ENCODE measurements at regions not wholly inside any gene's neighbourhood (a gene's known extent, or its start where the extent isn't known, plus 50 kb on each side); places are given as distances from the start of the nearest gene placed in this dataset.

DNA sequence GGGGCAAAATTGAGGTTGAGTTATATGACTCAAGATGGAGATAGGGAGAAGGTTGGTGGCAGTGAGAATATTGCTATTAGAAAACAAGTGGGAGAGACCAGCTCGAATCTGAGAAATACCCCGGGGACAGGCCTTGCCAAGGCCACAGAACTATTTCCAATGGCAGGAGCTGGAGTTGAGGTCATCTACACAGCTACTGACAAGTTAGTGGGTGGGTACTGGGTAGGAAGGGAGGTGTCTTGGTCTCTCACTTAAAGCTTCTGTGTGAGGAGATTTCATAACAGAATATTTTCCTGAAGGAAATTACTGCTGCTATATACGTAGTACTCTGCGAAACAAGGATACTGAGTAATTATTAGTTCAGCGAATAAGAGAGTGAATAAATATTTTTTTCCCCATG lies 69.4 kb upstream of the ITPRID2 start:
- TF ChIP-seq, protein P1, sequence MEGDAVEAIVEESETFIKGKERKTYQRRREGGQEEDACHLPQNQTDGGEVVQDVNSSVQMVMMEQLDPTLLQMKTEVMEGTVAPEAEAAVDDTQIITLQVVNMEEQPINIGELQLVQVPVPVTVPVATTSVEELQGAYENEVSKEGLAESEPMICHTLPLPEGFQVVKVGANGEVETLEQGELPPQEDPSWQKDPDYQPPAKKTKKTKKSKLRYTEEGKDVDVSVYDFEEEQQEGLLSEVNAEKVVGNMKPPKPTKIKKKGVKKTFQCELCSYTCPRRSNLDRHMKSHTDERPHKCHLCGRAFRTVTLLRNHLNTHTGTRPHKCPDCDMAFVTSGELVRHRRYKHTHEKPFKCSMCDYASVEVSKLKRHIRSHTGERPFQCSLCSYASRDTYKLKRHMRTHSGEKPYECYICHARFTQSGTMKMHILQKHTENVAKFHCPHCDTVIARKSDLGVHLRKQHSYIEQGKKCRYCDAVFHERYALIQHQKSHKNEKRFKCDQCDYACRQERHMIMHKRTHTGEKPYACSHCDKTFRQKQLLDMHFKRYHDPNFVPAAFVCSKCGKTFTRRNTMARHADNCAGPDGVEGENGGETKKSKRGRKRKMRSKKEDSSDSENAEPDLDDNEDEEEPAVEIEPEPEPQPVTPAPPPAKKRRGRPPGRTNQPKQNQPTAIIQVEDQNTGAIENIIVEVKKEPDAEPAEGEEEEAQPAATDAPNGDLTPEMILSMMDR (IDR thresholded peaks at IDR 0.05), result no peak
- Mint-ChIP-seq H3K4me1 (no peaks in the 10 kb centered on the region), H3K36me3 (ENCODE audit: low read depth) (no peaks in the 10 kb centered on the region), H3K27ac (no peak overlapping the region), H3K9me3 (no peaks in the 10 kb centered on the region), H3K4me3 (no peak overlapping the region), H3K27me3 (peaks cover 3% of the 10 kb centered on the region)
- ChIA-PET CTCF (no interaction called here), POLR2A (no interaction called here)
- DNase-seq, result no peak
- intact Hi-C loops (cut with micrococcal nuclease), result no loop called here
- no peak for ATAC-seq (ENCODE audit: low read depth)

DNA sequence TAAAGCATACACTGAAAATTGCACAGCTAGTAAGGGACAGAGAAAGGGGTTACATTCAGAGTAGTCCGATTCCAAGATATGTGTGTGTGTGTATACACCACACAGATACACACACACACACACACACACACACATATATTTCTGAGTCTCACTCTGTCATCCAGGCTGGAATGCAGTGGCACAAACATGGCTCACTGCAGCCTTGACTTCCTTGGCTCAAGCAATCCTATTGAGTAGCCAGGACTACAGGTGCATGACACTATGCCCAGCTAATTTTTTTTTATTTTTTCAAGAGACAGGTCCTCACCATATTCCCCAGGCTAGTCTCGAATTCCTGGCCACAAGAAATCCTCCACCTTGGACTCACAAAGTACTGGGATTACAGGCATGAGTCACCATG lies 68.1 kb upstream of the ITPRID2 start:
- H3K36me3 Mint-ChIP-seq (ENCODE audit: low read depth), result no peaks in the 10 kb centered on the region
- peaks cover 3% of the 10 kb centered on the region for H3K27me3 Mint-ChIP-seq
- CTCF ChIA-PET, result no interaction called here
- POLR2A ChIA-PET, result no interaction called here
- H3K9me3 Mint-ChIP-seq, result no peaks in the 10 kb centered on the region
- intact Hi-C loops (cut with micrococcal nuclease), result no loop called here
- no peak overlapping the region for H3K27ac Mint-ChIP-seq
- no peak overlapping the region for H3K4me3 Mint-ChIP-seq
- TF ChIP-seq, protein P1 (IDR thresholded peaks at IDR 0.05), result no peak
- no peaks in the 10 kb centered on the region for H3K4me1 Mint-ChIP-seq
- no peak for ATAC-seq (ENCODE audit: low read depth)
- no peak for DNase-seq

DNA sequence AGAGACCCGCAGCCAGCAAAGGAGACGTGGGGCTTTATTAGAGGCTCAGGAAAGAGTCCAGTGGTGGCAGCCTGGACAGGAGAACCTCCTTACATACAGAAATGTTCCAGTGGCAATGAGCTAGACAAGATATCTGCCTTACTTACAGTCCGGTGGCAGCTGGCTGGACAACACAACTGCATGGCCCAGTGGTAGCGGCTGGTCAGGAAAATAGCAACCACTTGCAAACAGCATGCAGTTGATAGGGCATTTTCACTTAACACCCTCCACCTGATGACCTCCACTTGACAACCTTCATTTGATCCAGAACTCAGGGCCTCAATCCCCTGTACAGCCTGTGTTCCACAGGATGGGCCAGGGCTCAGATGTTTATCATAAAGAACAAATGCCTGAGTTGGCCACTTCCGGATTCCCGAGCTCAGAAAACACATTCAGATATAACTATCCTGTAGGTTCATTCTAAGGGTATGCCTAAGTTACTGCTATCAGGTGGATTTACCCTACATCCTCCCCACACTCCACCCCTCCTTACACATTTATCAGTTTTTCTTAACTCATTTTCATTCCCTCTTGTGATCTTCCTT lies 63.3 kb upstream of the ITPRID2 start:
- TF ChIP-seq, protein P1 (IDR thresholded peaks at IDR 0.05), result no peak
- DNase-seq (no peak), ATAC-seq (ENCODE audit: low read depth) (no peak)
- H3K27ac Mint-ChIP-seq, result no peak overlapping the region
- intact Hi-C loops (cut with micrococcal nuclease), result no loop called here
- H3K9me3 Mint-ChIP-seq, result no peaks in the 10 kb centered on the region
- H3K4me1 Mint-ChIP-seq, result no peaks in the 10 kb centered on the region
- H3K4me3 Mint-ChIP-seq, result no peak overlapping the region
- no peaks in the 10 kb centered on the region for H3K36me3 Mint-ChIP-seq (ENCODE audit: low read depth)
- CTCF ChIA-PET, result no interaction called here
- H3K27me3 Mint-ChIP-seq, result peaks cover 13% of the 10 kb centered on the region
- POLR2A ChIA-PET, result no interaction called here

DNA sequence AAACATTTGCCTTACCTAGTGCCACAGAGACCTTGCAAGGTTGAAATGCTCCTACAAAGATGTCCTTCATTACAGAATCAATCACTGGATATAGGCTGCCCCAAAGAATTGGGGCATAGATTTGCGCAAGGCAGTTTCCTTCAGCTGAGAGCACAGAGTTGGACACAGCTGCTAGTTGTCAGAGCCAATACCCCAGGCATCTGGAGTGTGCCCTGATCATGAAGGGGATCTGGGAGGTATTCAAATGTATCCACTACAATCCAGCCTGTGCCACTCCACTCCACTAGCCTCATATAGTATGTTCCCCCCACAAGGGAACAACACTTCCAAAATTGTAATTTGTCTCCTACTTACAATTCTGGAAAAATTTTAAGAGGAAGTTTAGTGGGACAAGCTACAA lies 62.3 kb upstream of the ITPRID2 start:
- CTCF ChIA-PET, result no interaction called here
- H3K4me3 Mint-ChIP-seq, result no peak overlapping the region

DNA sequence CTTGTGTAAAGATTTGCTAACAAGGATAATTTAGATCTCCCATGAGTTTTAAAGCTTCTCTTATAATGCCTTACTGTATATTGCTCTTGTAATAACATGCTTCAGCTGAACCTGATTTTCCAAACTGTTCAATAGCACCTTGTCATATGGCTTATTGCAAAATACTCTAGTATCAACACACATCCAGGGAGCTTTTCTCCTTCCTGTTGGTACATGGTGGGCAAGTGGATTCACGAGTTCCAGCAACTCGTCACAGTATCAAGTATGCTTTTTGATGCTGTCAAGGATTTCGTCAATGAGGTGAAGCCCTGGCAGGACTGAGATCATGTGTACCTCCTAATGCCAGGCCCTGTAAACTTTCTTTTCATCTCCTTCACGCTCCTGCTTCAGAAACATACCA lies 59.5 kb upstream of the ITPRID2 start:
- ATAC-seq (ENCODE audit: low read depth), result no peak
- TF ChIP-seq, protein P1 (IDR thresholded peaks at IDR 0.05), result no peak
- Mint-ChIP-seq H3K36me3 (ENCODE audit: low read depth) (no peaks in the 10 kb centered on the region), H3K4me1 (no peaks in the 10 kb centered on the region), H3K9me3 (no peaks in the 10 kb centered on the region), H3K27me3 (peaks cover 17% of the 10 kb centered on the region), H3K27ac (no peak overlapping the region), H3K4me3 (no peak overlapping the region)
- intact Hi-C loops (cut with micrococcal nuclease), result no loop called here
- ChIA-PET POLR2A (no interaction called here), CTCF (no interaction called here)
- DNase-seq, result no peak

More for the DNA sequence above, 62.3 kb upstream of the ITPRID2 start:
- Mint-ChIP-seq H3K36me3 (ENCODE audit: low read depth) (no peaks in the 10 kb centered on the region), H3K9me3 (no peaks in the 10 kb centered on the region), H3K27me3 (peaks cover 13% of the 10 kb centered on the region), H3K4me1 (no peaks in the 10 kb centered on the region), H3K27ac (no peak overlapping the region)
- no peak for DNase-seq
- POLR2A ChIA-PET, result no interaction called here
- TF ChIP-seq, protein P1 (IDR thresholded peaks at IDR 0.05), result no peak
- no peak for ATAC-seq (ENCODE audit: low read depth)
- intact Hi-C loops (cut with micrococcal nuclease), result no loop called here
